H1 (cell line): ENCODE measurements at regions not wholly inside any gene's neighbourhood (a gene's known extent, or its start where the extent isn't known, plus 50 kb on each side); places are given as distances from the start of the nearest gene placed in this dataset.

Source experiments
- CHD2 ChIP-seq: IDR thresholded peaks from 2 replicates; pipeline ENCODE4 v1.6.1; 2012; ENCODE audit warnings: low read length, improper control_type of control experiment
- CHD7 ChIP-seq: fragments of 300-600 bp; sonication (generic); IDR thresholded peaks from 2 replicates; pipeline ENCODE4 v1.7.1; 2012; ENCODE audit warnings: low read length, moderate library complexity, mild to moderate bottlenecking, inconsistent platforms; ENCODE audit not compliant: insufficient replicate concordance
- CTCF ChIP-seq, 3 experiments: IDR thresholded peaks; 1 replicate in 2 of 3; 2 replicates in 1 of 3; pipeline versions ENCODE4 v1.5.1 to v1.6.1; 2011; ENCODE audit warnings: low read length in 3 of 3, mild to moderate bottlenecking in 3 of 3, inconsistent platforms in 2 of 3, low read depth in 1 of 3, moderate library complexity in 1 of 3; ENCODE audit not compliant: insufficient read depth in 1 of 3; ENCODE audit errors: control extremely low read depth in 1 of 3
- GTF2F1 ChIP-seq: IDR thresholded peaks from 2 replicates; pipeline ENCODE4 v1.6.1; 2012; ENCODE audit warnings: low read depth, low read length, improper control_type of control experiment, borderline replicate concordance
- NANOG ChIP-seq: IDR thresholded peaks from 2 replicates; pipeline ENCODE4 v1.6.1; 2011; ENCODE audit warnings: low read length, low read depth, mild to moderate bottlenecking, inconsistent platforms; ENCODE audit not compliant: insufficient read depth, poor library complexity, severe bottlenecking
- SP2 ChIP-seq: IDR thresholded peaks from 2 replicates; pipeline ENCODE4 v1.6.1; 2012; ENCODE audit warnings: mild to moderate bottlenecking, low read length, inconsistent platforms

GRCh38 chr10:22784668-22785067, 70.3 kb upstream of the PIP4K2A start (continued):
- TF ChIP-seq CHD7 (no peak), CHD2 (no peak), NANOG (no peak), SP2 (no peak), CTCF (IDR thresholded peaks at IDR 0.05; ENCODE audit: control extremely low read depth in 1 of 3, insufficient read depth in 1 of 3, low read depth in 1 of 3, low read length in 3 of 3) (no peak), GTF2F1 (no peak)
